Stimulated activated CD8-positive, alpha-beta memory T cell treated with anti-CD3 and anti-CD28 coated beads, Interleukin-7, amount 100 ng/mL, for 24 hours (primary cell): ENCODE measurements at regions not wholly inside any gene's neighbourhood (a gene's known extent, or its start where the extent isn't known, plus 50 kb on each side); places are given as distances from the start of the nearest gene placed in this dataset.

Experiments used
- DNase-seq: peaks from one replicate; pipeline ENCODE4 v3.0.0-alpha.2; 2020; ENCODE audit warnings: low read depth

GRCh38 chr1:50358962-50359361 is 64.3 kb downstream of the DMRTA2 start:
- no peak for DNase-seq

- no peak for DNase-seq
These were observed 66.1 kb downstream of the DMRTA2 start for GRCh38 chr1:50357186-50357585.

GRCh38 chr1:50354813-50355212 is 68.4 kb downstream of the DMRTA2 start:
- DNase-seq = no peak

GRCh38 chr1:50352428-50352827 is 70.8 kb downstream of the DMRTA2 start:
- no peak for DNase-seq

GRCh38 chr1:50350868-50351267 is 72.4 kb downstream of the DMRTA2 start:
- no peak for DNase-seq

GRCh38 chr1:50350421-50350820 is 72.8 kb downstream of the DMRTA2 start:
- no peak for DNase-seq

- DNase-seq = no peak
These were observed 74.0 kb downstream of the DMRTA2 start for GRCh38 chr1:50349242-50349565.

GRCh38 chr1:50348449-50349241 is 74.6 kb downstream of the DMRTA2 start:
- no peak for DNase-seq

GRCh38 chr1:50347933-50348332 is 75.3 kb downstream of the DMRTA2 start:
- no peak for DNase-seq

GRCh38 chr1:50346621-50347020 is 76.6 kb downstream of the DMRTA2 start:
- no peak for DNase-seq

GRCh38 chr1:50343323-50343722 is 79.9 kb downstream of the DMRTA2 start:
- no peak for DNase-seq

- DNase-seq = no peak
These were observed 80.7 kb downstream of the DMRTA2 start for GRCh38 chr1:50342525-50342924.

- no peak for DNase-seq
These were observed 88.2 kb downstream of the DMRTA2 start for GRCh38 chr1:50335036-50335435.

GRCh38 chr1:50333595-50333974 is 89.7 kb downstream of the DMRTA2 start:
- DNase-seq = peak; percentile 15

GRCh38 chr1:50332941-50333594 is 90.2 kb downstream of the DMRTA2 start:
- DNase-seq = no peak

GRCh38 chr1:50329332-50329932 is 93.8 kb downstream of the DMRTA2 start:
- no peak for DNase-seq

GRCh38 chr1:50328552-50328951 is 94.7 kb downstream of the DMRTA2 start:
- no peak for DNase-seq

- DNase-seq = no peak
These were observed 97.2 kb downstream of the DMRTA2 start for GRCh38 chr1:50326026-50326425.

GRCh38 chr1:50322579-50322978 is 100.7 kb downstream of the DMRTA2 start:
- DNase-seq = no peak

- no peak for DNase-seq
These were observed 104.8 kb downstream of the DMRTA2 start for GRCh38 chr1:50318428-50318827.

GRCh38 chr1:50308878-50309277 is 114.4 kb downstream of the DMRTA2 start:
- DNase-seq = no peak

GRCh38 chr1:50305808-50306207 is 117.4 kb downstream of the DMRTA2 start:
- no peak for DNase-seq

- no peak for DNase-seq
These were observed 122.9 kb downstream of the DMRTA2 start for GRCh38 chr1:50300297-50300696.

- no peak for DNase-seq
These were observed 127.7 kb downstream of the DMRTA2 start for GRCh38 chr1:50295566-50295965.
